ENCODE measurements at regions not wholly inside any gene's neighbourhood (a gene's known extent, or its start where the extent isn't known, plus 50 kb on each side); places are given as distances from the start of the nearest gene placed in this dataset.

- TF ChIP-seq ZFX (IDR thresholded peaks at IDR 0.05; ENCODE audit: borderline replicate concordance) (no peak), CTCF (IDR thresholded peaks at IDR 0.05) (no peak)
- no peak overlapping the region for H3K27ac ChIP-seq
These were observed 175.2 kb upstream of the HMGA2 start for GRCh38 chr12:65649126-65649525.

- H3K27ac ChIP-seq, result no peak overlapping the region
- no peak for TF ChIP-seq CTCF (IDR thresholded peaks at IDR 0.05)
- TF ChIP-seq ZFX (IDR thresholded peaks at IDR 0.05; ENCODE audit: borderline replicate concordance), result no peak
These were observed 173.2 kb upstream of the HMGA2 start for GRCh38 chr12:65651060-65651459.

- no peak overlapping the region for H3K27ac ChIP-seq
- no peak for TF ChIP-seq ZFX (IDR thresholded peaks at IDR 0.05; ENCODE audit: borderline replicate concordance)
- TF ChIP-seq CTCF (IDR thresholded peaks at IDR 0.05), result no peak
These were observed 171.0 kb upstream of the HMGA2 start for GRCh38 chr12:65653321-65653720.

GRCh38 chr12:65653946-65654629 is 170.2 kb upstream of the HMGA2 start:
- TF ChIP-seq ZFX (IDR thresholded peaks at IDR 0.05; ENCODE audit: borderline replicate concordance) (no peak), CTCF (IDR thresholded peaks at IDR 0.05) (no peak)
- H3K27ac ChIP-seq, result no peak overlapping the region

- TF ChIP-seq ZFX (IDR thresholded peaks at IDR 0.05; ENCODE audit: borderline replicate concordance) (no peak), CTCF (IDR thresholded peaks at IDR 0.05) (no peak)
- no peak overlapping the region for H3K27ac ChIP-seq
These were observed 169.2 kb upstream of the HMGA2 start for GRCh38 chr12:65655074-65655493.

GRCh38 chr12:65656156-65656882 is 168.0 kb upstream of the HMGA2 start:
- H3K27ac ChIP-seq, result no peak overlapping the region
- TF ChIP-seq CTCF (IDR thresholded peaks at IDR 0.05) (no peak), ZFX (IDR thresholded peaks at IDR 0.05; ENCODE audit: borderline replicate concordance) (no peak)

GRCh38 chr12:65656891-65657351 is 167.4 kb upstream of the HMGA2 start:
- no peak overlapping the region for H3K27ac ChIP-seq

More at GRCh38 chr12:65656891-65657351, 167.4 kb upstream of the HMGA2 start:
- TF ChIP-seq CTCF (IDR thresholded peaks at IDR 0.05) (no peak), ZFX (IDR thresholded peaks at IDR 0.05; ENCODE audit: borderline replicate concordance) (no peak)

All from 22Rv1 (cell line).